ENCODE measurements at regions not wholly inside any gene's neighbourhood (a gene's known extent, or its start where the extent isn't known, plus 50 kb on each side); places are given as distances from the start of the nearest gene placed in this dataset.
"Not testable (repeated sequence)": the region's sequence is repeated elsewhere in the genome, so short reads cannot be mapped to it uniquely, and the experiment has no call there.

- H3K4me1 Mint-ChIP-seq: no peaks in the 10 kb centered on the region
- H3K4me3 Mint-ChIP-seq: no peak overlapping the region
Measured at GRCh38 chr16:59350670-59351069, 616.6 kb upstream of the GOT2 start.

GRCh38 chr16:59342669-59343068, 608.6 kb upstream of the GOT2 start:
- H3K4me3 Mint-ChIP-seq: no peak overlapping the region
- no peaks in the 10 kb centered on the region for H3K9me3 Mint-ChIP-seq
- TF ChIP-seq, protein P1, sequence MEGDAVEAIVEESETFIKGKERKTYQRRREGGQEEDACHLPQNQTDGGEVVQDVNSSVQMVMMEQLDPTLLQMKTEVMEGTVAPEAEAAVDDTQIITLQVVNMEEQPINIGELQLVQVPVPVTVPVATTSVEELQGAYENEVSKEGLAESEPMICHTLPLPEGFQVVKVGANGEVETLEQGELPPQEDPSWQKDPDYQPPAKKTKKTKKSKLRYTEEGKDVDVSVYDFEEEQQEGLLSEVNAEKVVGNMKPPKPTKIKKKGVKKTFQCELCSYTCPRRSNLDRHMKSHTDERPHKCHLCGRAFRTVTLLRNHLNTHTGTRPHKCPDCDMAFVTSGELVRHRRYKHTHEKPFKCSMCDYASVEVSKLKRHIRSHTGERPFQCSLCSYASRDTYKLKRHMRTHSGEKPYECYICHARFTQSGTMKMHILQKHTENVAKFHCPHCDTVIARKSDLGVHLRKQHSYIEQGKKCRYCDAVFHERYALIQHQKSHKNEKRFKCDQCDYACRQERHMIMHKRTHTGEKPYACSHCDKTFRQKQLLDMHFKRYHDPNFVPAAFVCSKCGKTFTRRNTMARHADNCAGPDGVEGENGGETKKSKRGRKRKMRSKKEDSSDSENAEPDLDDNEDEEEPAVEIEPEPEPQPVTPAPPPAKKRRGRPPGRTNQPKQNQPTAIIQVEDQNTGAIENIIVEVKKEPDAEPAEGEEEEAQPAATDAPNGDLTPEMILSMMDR (IDR thresholded peaks at IDR 0.05; ENCODE audit: unreplicated experiment): no peak
- DNase-seq (ENCODE audit: low spot score in 2 of 2, unreplicated experiment in 2 of 2): no peak
- peaks cover 17% of the 10 kb centered on the region for H3K27me3 Mint-ChIP-seq (ENCODE audit: low read depth)
- H3K36me3 Mint-ChIP-seq: no peaks in the 10 kb centered on the region
- H3K27ac Mint-ChIP-seq: no peak overlapping the region
- H3K4me1 Mint-ChIP-seq: no peaks in the 10 kb centered on the region

More at GRCh38 chr16:59350670-59351069, 616.6 kb upstream of the GOT2 start:
- no peak for DNase-seq (ENCODE audit: low spot score in 2 of 2, unreplicated experiment in 2 of 2)
- Mint-ChIP-seq H3K36me3 (no peaks in the 10 kb centered on the region), H3K27ac (no peak overlapping the region), H3K9me3 (no peaks in the 10 kb centered on the region), H3K27me3 (ENCODE audit: low read depth) (no peaks in the 10 kb centered on the region)
- TF ChIP-seq, protein P1 (IDR thresholded peaks at IDR 0.05; ENCODE audit: unreplicated experiment): no peak

- Mint-ChIP-seq H3K27ac (no peak overlapping the region), H3K9me3 (no peaks in the 10 kb centered on the region), H3K36me3 (no peaks in the 10 kb centered on the region), H3K27me3 (ENCODE audit: low read depth) (peaks cover 18% of the 10 kb centered on the region), H3K4me1 (no peaks in the 10 kb centered on the region), H3K4me3 (no peak overlapping the region)
- TF ChIP-seq, protein P1 (IDR thresholded peaks at IDR 0.05; ENCODE audit: unreplicated experiment): no peak
- no peak for DNase-seq (ENCODE audit: low spot score in 2 of 2, unreplicated experiment in 2 of 2)
Measured at GRCh38 chr16:59341368-59341767, 607.3 kb upstream of the GOT2 start.

- DNase-seq (ENCODE audit: low spot score in 2 of 2, unreplicated experiment in 2 of 2): no peak
- Mint-ChIP-seq H3K27me3 (ENCODE audit: low read depth) (peaks cover 16% of the 10 kb centered on the region), H3K4me3 (no peak overlapping the region), H3K36me3 (no peaks in the 10 kb centered on the region), H3K4me1 (no peaks in the 10 kb centered on the region), H3K9me3 (no peaks in the 10 kb centered on the region), H3K27ac (no peak overlapping the region)
- TF ChIP-seq, protein P1 (IDR thresholded peaks at IDR 0.05; ENCODE audit: unreplicated experiment): no peak
Measured at GRCh38 chr16:59339871-59340270, 605.8 kb upstream of the GOT2 start.

GRCh38 chr16:59336136-59336695, 602.1 kb upstream of the GOT2 start:
- H3K4me3 Mint-ChIP-seq: no peak overlapping the region
- no peak for DNase-seq (ENCODE audit: low spot score in 2 of 2, unreplicated experiment in 2 of 2)

DNA sequence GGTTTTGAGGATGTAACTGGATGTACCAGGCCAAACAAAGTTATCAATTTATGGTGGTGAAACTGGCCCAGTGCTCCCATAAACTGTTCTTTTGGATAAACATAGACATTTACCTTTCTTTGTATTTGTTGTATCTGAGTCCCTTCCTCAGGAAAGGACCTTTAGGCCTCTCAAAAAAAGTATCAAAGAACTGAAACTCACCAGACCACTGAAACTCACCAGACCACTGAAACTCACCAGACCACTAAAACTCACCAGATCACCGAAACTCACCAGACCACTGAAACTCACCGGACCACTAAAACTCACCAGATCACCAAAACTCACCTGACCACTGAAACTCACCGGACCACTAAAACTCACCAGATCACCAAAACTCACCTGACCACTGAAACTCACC, 597.6 kb upstream of the GOT2 start:
- not testable (repeated sequence) for H3K4me3 Mint-ChIP-seq; H3K27ac Mint-ChIP-seq; H3K27me3 Mint-ChIP-seq (ENCODE audit: low read depth); H3K36me3 Mint-ChIP-seq; DNase-seq (ENCODE audit: low spot score in 2 of 2, unreplicated experiment in 2 of 2); H3K4me1 Mint-ChIP-seq; H3K9me3 Mint-ChIP-seq

More at GRCh38 chr16:59336136-59336695, 602.1 kb upstream of the GOT2 start:
- H3K36me3 Mint-ChIP-seq: no peaks in the 10 kb centered on the region
- H3K4me1 Mint-ChIP-seq: no peaks in the 10 kb centered on the region
- TF ChIP-seq, protein P1 (IDR thresholded peaks at IDR 0.05; ENCODE audit: unreplicated experiment): no peak
- no peak overlapping the region for H3K27ac Mint-ChIP-seq
- H3K27me3 Mint-ChIP-seq (ENCODE audit: low read depth): peaks cover 12% of the 10 kb centered on the region
- H3K9me3 Mint-ChIP-seq: peaks cover 3% of the 10 kb centered on the region
